Effector CD4-positive, alpha-beta T cell (primary cell): ENCODE measurements at regions not wholly inside any gene's neighbourhood (a gene's known extent, or its start where the extent isn't known, plus 50 kb on each side); places are given as distances from the start of the nearest gene placed in this dataset.
A peak's percentile ranks its signal among the peaks of the same experiment; 100 is the strongest.

Experiments used
- DNase-seq: peaks from one replicate; pipeline ENCODE4 v3.0.0-alpha.2; 2020

DNA sequence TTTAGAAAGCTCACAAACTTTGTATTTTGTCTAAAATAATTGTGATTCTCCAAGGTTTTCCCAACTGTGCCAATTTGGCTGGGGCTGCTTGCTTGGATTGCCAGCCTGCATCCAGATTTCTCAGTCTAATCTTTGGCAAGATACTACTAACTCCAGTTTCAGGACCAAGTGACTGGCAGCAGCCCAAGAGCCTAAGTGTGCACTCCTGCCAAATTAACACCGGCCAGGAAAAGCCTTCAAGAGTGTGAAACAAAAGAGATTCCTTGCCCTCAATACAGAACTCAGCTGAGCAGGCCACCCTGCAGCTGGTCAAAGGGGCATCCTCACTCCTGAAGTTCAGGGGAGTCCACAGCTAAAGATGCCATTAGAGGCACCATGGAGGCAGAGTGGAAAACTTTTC is 589.0 kb upstream of the ACVR2A start:
- DNase-seq, result no peak

GRCh38 chr2:147250652-147251356 is 594.0 kb upstream of the ACVR2A start:
- DNase-seq, result no peak

DNA sequence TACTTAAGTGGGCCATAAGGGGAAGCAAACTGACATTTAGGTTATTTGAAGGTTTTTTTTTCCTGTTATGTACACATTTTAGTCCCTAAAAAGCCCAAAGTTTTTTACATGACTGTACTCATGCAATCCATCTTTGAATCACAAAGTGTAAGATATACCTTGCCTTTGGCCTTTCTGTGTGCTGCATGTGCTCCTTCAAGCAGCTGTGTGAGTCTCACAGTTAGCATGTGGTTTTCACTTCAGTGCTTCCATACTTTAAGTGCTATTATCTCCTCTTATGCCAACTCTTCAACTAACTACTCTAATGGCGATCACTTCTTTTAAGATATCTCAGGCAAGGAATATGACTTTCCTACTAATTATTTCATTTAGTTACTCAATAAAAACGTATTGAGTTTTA is 597.1 kb upstream of the ACVR2A start:
- no peak for DNase-seq

DNA sequence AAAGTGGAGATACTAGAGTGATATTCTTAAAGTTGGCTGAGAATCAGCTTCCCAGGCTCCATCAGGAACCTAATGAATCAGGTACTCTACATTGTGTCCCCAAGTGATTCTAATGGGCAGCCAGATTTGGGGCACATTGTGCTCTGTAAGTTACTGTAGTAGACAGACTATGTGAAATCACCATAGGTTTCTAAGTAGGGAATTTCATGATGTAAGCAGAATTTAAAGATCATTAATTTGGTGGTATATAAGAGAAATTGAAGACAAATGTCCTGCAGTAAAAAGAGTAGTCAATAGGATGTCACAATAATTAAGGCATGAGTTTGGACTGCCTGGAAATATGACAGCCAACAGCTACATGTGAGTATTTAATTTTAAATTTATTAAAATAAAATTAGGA is 602.4 kb upstream of the ACVR2A start:
- no peak for DNase-seq

DNA sequence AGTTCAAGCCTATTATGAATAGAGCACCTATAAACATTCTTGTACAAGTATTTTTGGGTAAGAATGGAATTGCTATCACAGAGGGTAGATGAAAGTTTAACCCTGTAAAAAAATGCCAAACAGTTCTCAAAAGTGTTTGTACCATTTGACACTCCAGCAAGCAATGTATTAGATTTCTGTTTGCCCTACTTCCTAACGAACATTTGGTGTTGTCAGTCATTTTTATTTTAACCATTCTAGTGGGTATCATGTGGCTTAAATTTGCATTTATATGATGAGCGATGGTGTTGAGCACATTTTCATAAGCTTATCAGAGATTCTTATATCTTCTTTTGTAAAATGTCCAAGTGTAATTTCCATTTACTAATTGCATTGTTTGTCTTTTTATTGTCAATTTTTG is 608.2 kb upstream of the ACVR2A start:
- no peak for DNase-seq

DNA sequence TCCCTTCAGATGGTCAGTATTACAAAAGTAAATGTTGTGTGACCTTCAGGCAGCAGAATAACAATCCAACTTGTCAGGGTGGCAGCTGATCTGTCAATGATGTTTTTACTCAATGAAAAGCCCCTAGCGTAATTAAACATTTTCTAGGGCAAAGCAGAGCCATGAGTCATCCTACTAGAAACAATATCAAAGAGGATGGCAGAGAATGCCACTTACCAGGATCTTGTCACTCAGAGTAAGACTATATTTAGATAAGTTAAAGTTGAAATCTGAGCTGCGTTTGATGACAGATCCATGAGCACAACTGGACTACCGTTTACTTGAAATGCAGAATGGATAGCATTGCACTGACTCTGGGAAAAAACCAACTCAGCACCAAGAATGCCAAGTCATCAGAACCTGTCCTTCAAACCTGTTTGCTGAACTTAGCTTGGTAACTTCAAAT is 612.6 kb upstream of the ACVR2A start:
- DNase-seq, result no peak

DNA sequence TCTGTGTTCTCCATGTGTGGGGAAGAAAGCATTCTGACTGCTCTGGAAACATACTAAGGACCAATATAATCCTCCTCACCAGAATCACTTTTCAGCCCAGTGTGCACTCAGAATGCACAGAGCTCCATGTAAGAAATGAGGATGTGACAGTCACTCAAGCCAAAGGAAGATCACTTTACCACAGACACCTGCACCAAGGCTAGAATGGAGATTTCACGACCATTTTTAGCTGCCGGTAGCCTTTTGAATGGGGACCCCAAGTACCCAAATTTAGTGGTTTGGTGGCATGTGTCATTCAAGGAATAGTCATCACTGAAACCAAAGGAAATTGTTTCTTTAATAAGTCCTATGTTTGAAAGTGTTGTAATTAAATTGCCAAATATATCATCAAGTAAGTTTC is 613.2 kb upstream of the ACVR2A start:
- DNase-seq, result no peak

DNA sequence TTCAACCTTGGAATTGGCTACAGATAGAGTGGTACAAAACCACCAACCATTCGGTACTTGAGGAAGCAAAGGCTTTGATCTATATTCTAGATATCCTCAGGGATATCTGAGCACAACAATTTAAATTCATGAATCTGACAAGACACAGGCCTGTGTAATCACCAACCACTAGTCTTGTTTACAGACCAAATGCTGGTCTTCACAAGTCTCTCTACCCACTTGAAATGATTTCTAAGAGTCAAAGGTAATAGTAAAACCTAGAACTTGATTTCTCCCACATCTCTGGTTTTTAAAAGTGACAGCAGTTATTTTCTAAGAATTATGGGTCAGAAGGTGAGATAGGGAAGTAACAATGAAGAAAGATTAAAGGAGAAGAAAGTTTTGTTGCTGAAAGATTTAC is 613.7 kb upstream of the ACVR2A start:
- DNase-seq, result no peak

- no peak for DNase-seq
These were observed 617.5 kb upstream of the ACVR2A start for GRCh38 chr2:147227313-147227712.

- DNase-seq, result no peak
These were observed 620.8 kb upstream of the ACVR2A start for GRCh38 chr2:147224070-147224469.

- DNase-seq, result no peak
These were observed 621.2 kb upstream of the ACVR2A start for GRCh38 chr2:147223553-147224060.

DNA sequence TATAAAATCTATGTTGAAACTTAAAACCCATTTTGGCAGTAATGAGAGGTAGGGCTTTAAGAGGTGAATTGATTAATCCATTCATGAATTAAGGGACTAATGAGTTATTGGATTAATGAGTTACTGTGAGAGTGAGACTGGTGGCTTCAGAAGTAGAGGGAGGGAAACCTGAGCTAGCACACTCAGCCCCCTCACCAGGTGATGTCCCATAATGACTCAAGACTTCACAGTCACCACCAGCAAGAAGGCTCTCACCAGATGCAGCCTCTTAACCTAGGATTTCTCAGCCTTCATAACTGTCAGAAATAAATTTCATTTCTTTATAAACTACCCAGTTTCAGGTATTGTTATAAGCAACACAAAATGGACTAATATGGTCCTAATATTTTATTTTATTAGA is 621.7 kb upstream of the ACVR2A start:
- no peak for DNase-seq

GRCh38 chr2:147222506-147222905 is 622.3 kb upstream of the ACVR2A start:
- no peak for DNase-seq

DNA sequence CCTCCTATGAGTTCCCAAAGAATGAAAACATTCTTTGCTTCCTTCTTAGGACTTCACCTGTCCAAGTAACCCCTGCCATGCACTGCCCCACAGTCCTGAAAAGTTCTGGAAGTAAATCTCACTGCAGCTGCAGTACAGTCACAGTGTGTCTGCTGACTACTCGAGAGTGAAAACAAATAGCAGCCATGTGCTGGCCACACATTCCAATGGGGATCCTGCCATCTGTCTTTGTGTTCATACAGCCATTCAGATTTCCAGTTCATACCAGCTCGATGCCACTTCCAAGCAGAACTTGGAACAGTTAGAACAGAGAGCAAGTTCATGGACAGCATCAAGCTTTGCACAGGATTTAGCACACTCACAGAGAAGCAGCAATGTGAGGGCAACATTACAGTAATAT is 629.9 kb upstream of the ACVR2A start:
- no peak for DNase-seq

DNA sequence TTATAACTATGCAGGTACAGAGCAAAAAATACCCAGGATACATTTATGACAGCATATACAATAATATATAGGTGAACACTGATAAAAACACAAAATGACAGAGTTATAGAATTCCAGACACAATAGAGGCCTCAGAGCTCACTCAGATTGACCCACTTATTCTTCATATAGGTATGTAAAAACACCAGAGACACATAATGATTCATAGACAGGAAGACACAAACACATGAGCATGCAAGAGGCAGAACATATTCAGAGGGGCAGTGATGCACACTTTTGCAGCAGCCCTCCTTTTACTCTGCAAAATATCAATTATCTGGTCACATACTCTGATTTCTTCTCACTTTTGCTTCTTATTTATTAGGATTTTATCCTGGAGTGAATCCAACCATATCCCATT is 633.3 kb upstream of the ACVR2A start:
- no peak for DNase-seq

GRCh38 chr2:147204102-147204501 is 640.7 kb upstream of the ACVR2A start:
- no peak for DNase-seq

GRCh38 chr2:147198651-147199171 is 646.1 kb upstream of the ACVR2A start:
- DNase-seq, result no peak

DNA sequence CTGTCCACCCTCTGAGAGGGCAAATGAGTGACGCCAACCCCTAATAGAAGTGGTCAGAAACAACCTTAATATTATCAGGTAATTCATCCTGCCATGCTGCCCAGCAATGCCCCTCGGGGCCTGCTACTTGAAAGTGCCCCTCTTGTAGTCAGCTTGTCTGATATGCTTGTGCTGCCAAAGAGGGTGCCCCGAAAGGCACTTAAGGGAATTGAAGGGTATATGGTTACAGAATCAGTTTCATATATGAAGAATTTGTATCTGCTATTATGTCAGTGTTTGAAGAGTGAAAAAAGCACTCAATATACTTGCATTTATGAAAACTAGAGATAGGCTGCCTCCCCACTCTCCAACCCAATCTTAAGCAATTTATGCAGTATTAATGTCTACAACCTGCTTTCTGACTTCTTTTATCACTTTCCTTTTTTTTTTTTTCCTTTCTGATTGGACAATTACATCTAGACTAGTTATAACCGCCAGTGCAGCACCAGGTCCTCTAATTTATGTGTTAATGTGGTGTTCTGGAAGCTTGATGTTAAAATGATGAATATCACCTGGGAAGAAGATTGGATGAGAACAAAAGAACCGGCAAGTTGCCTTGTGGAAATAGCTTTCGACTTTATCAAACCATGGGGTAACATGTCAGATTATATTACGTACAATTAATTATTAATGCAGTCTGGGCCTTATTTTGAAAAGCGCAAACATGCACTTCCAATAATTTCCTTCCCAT is 646.9 kb upstream of the ACVR2A start:
- DNase-seq, result no peak

DNA sequence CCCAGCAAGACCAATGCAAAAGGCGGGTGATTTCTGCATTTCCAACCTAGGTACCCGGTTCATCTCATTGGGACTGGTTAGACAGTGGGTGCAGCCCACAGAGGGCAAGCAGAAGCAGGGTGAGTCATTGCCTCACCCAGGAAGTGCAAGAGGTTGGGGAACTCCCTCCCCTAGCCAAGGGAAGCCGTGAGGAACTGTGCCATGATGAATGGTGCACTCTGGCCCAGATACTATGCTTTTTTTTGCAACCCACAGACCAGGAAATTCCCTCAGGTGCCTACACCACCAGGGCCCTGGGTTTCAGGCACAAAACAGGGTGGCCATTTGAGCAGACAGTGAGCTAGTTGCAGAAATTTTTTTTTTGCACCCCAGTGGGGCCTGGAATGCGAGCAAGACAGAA is 662.6 kb upstream of the ACVR2A start:
- peak; percentile 30 for DNase-seq

- no peak for DNase-seq
These were observed 663.3 kb upstream of the ACVR2A start for GRCh38 chr2:147181351-147182029.

GRCh38 chr2:147177071-147177857 is 667.6 kb upstream of the ACVR2A start:
- no peak for DNase-seq

- no peak for DNase-seq
These were observed 670.0 kb upstream of the ACVR2A start for GRCh38 chr2:147174824-147175254.

DNA sequence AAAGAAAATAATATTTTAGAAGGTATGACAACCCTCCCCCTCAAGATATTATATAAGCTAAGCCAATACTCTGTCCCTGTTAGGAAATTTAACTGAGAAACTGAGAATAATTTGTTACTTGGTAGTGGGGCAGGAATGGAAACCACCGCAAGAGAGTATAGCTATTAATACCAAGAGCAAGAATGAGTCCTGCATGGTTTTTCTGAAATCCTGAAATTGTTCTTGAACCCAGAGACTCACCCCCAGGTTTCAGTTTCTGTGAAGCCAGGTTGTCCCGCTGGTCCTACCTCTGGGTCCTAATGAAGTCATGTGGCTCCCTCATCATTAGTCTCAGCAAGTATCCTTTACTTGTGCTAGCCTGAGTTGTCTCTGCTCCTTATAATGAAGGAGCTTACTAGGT is 671.0 kb upstream of the ACVR2A start:
- DNase-seq, result no peak
